Superior temporal gyrus (tissue), 1 donor: ENCODE measurements at regions not wholly inside any gene's neighbourhood (a gene's known extent, or its start where the extent isn't known, plus 50 kb on each side); places are given as distances from the start of the nearest gene placed in this dataset.
A peak's percentile ranks its signal among the peaks of the same experiment; 100 is the strongest.

ENCODE experiments used
- DNase-seq: peaks from one replicate; pipeline ENCODE4 v3.0.0-alpha.2; 2016; ENCODE audit errors: extremely low spot score

GRCh38 chrX:145631461-145631951 is 186.1 kb upstream of the SLITRK2 start:
- no peak for DNase-seq

- DNase-seq, result peak; percentile 8
Measured at GRCh38 chrX:145654486-145654885, 163.1 kb upstream of the SLITRK2 start.

GRCh38 chrX:145673841-145674240 is 143.8 kb upstream of the SLITRK2 start:
- DNase-seq, result no peak

- no peak for DNase-seq
Measured at GRCh38 chrX:145677109-145677817, 140.4 kb upstream of the SLITRK2 start.

- no peak for DNase-seq
Measured at GRCh38 chrX:145682518-145683298, 134.9 kb upstream of the SLITRK2 start.

- no peak for DNase-seq
Measured at GRCh38 chrX:145687146-145687545, 130.5 kb upstream of the SLITRK2 start.

GRCh38 chrX:145687707-145688106 is 129.9 kb upstream of the SLITRK2 start:
- DNase-seq, result no peak

- no peak for DNase-seq
Measured at GRCh38 chrX:145694048-145694447, 123.6 kb upstream of the SLITRK2 start.

- no peak for DNase-seq
Measured at GRCh38 chrX:145715641-145716138, 101.9 kb upstream of the SLITRK2 start.

- DNase-seq, result no peak
Measured at GRCh38 chrX:145716226-145716625, 101.4 kb upstream of the SLITRK2 start.

- peak; percentile 75 for DNase-seq
Measured at GRCh38 chrX:145727476-145727875, 90.2 kb upstream of the SLITRK2 start.

- peak; percentile 73 for DNase-seq
Measured at GRCh38 chrX:145729635-145730034, 88.0 kb upstream of the SLITRK2 start.

- no peak for DNase-seq
Measured at GRCh38 chrX:145735036-145735435, 82.6 kb upstream of the SLITRK2 start.

- DNase-seq, result no peak
Measured at GRCh38 chrX:145751943-145752342, 65.7 kb upstream of the SLITRK2 start.
